Activated CD8-positive, alpha-beta T cell treated with anti-CD3 and anti-CD28 coated beads for 36 hours (primary cell): ENCODE measurements at regions not wholly inside any gene's neighbourhood (a gene's known extent, or its start where the extent isn't known, plus 50 kb on each side); places are given as distances from the start of the nearest gene placed in this dataset.

Experiments
- ATAC-seq: fragments of 200-7000 bp; cut with Tn5 transposase; one replicate; pipeline ENCODE4 v1.10.0; 2021; ENCODE audit warnings: mild to moderate bottlenecking, moderate library complexity
- CTCF ChIA-PET: fragments of 350-600 bp; sonication (Branson Sonifier 250); formaldehyde crosslinking; loops from one replicate; lab custom pipeline; 2021; ENCODE audit warnings: antibody characterized with exemption; lab: Charles Lee
- POLR2A ChIA-PET: fragments of 350-600 bp; sonication (Branson Sonifier 250); formaldehyde crosslinking; loops from one replicate; lab custom pipeline; 2021; ENCODE audit warnings: antibody characterized with exemption; lab: Charles Lee
- DNase-seq: peaks from one replicate; pipeline ENCODE4 v3.0.0-alpha.2; 2020
- H3K27ac Mint-ChIP-seq: one replicate; pipeline ENCODE4 v1.8.0; 2021; ENCODE audit warnings: mild to moderate bottlenecking, mixed read lengths
- H3K27me3 Mint-ChIP-seq: one replicate; pipeline ENCODE4 v1.8.0; 2021; ENCODE audit warnings: mixed read lengths
- H3K36me3 Mint-ChIP-seq: one replicate; pipeline ENCODE4 v1.8.0; 2021; ENCODE audit warnings: low read depth, mixed read lengths
- H3K4me1 Mint-ChIP-seq: one replicate; pipeline ENCODE4 v1.8.0; 2021; ENCODE audit warnings: low read depth, mixed read lengths
- H3K4me3 Mint-ChIP-seq: one replicate; pipeline ENCODE4 v1.8.0; 2021; ENCODE audit warnings: mild to moderate bottlenecking, moderate library complexity, mixed read lengths
- H3K9me3 Mint-ChIP-seq: one replicate; pipeline ENCODE4 v1.8.0; 2021; ENCODE audit warnings: mixed read lengths
- intact Hi-C: fragments of 100-400 bp; cut with micrococcal nuclease; formaldehyde crosslinking; loops from one replicate; pipeline ENCODE4 v1.10.0; 2022
- TF ChIP-seq, protein P1 (sequence below): fragments of 200-600 bp; IDR thresholded peaks from one replicate; pipeline ENCODE4 v1.8.0; 2022; ENCODE audit warnings: antibody characterized with exemption, mild to moderate bottlenecking

DNA sequence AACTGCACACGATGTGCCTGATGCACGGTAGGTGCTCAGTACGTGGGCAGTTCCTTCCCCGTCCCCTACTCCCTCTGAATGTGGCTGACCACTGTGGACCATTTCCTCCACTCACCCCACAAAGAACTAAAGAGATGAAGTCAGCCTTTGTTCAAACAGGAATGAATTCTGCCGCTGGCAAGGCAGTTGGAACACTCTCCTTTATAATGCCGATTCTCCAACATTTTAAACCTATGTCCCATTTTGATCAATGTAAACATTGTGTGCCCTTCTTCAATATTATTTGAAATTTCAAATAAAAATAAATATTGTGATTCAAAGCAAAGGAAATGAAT is 57.5 kb upstream of the MEF2A start:
- H3K27me3 Mint-ChIP-seq = no peaks in the 10 kb centered on the region
- TF ChIP-seq, protein P1, sequence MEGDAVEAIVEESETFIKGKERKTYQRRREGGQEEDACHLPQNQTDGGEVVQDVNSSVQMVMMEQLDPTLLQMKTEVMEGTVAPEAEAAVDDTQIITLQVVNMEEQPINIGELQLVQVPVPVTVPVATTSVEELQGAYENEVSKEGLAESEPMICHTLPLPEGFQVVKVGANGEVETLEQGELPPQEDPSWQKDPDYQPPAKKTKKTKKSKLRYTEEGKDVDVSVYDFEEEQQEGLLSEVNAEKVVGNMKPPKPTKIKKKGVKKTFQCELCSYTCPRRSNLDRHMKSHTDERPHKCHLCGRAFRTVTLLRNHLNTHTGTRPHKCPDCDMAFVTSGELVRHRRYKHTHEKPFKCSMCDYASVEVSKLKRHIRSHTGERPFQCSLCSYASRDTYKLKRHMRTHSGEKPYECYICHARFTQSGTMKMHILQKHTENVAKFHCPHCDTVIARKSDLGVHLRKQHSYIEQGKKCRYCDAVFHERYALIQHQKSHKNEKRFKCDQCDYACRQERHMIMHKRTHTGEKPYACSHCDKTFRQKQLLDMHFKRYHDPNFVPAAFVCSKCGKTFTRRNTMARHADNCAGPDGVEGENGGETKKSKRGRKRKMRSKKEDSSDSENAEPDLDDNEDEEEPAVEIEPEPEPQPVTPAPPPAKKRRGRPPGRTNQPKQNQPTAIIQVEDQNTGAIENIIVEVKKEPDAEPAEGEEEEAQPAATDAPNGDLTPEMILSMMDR = no peak
- peaks cover 42% of the 10 kb centered on the region for H3K4me1 Mint-ChIP-seq
- H3K27ac Mint-ChIP-seq = no peak overlapping the region
- intact Hi-C loops = loop anchor here (10.0 kb wide), 1 partner anchor 177 kb away; no protein-coding TSS in a partner anchor
- no peaks in the 10 kb centered on the region for H3K36me3 Mint-ChIP-seq
- H3K4me3 Mint-ChIP-seq = no peak overlapping the region
- H3K9me3 Mint-ChIP-seq = no peaks in the 10 kb centered on the region
- ATAC-seq (no peak), DNase-seq (no peak)
- ChIA-PET CTCF (no interaction called here), POLR2A (no interaction called here)

DNA sequence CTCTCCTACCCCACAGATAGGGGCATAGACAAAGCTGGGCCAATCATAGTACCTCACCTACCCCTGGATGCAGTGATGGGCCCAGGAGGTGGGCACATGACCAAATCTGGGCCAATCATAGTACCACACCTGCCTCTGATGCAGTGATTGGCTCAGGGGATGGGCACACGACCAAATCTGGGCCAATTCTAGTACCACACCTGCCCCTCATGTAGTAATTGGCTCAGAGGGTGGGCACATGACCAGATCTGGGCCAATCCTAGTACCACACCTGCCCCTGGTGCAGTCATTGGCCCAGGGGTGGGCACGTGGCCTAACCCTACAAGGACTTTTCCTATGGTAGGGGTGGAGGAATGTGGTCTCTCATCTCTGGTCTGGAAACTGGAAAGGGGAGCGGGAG is 56.9 kb upstream of the MEF2A start:
- Mint-ChIP-seq H3K4me3 (no peak overlapping the region), H3K27ac (no peak overlapping the region), H3K27me3 (no peaks in the 10 kb centered on the region), H3K9me3 (no peaks in the 10 kb centered on the region), H3K36me3 (no peaks in the 10 kb centered on the region), H3K4me1 (peaks cover 36% of the 10 kb centered on the region)
- no peak for ATAC-seq
- TF ChIP-seq, protein P1 = no peak
- ChIA-PET POLR2A (no interaction called here), CTCF (no interaction called here)
- intact Hi-C loops = loop anchor here (10.0 kb wide), 1 partner anchor 176 kb away; no protein-coding TSS in a partner anchor
- no peak for DNase-seq

DNA sequence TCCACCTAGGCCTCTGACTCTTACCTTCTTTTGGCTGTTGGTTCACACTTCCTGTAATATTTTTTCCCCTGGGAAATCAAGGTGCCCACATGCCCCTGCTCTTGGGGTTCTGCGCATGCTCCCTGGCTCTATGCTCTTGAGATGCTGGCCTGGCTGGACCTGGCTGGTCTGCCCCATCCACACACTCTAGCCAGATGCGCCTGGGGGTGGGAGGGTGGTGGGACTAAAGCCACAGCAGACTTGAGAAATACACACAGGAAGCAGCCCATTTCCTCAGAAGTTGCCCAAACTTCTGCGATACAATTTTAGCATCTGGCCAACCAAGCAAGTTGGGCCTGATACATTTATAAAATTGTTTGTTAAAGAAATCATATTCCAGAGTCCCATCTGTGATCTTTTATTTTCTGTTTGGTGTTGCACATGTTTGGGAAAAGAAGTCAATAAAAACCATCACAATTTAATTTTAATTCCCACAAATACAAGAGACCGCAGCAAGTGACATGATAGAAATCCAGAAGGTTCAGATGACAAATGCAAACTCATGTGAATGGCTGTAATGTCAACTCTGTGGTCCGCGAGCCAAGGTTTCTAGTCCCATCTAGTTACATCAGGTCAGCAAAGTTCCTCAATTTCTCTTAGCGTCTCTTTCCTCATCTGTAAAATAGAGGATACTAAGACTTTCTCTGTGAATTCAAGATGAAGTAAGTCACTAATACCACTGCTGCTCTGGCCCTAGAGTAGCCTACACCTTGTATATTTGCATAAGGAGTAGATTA is 55.9 kb upstream of the MEF2A start:
- ChIA-PET POLR2A (no interaction called here), CTCF (no interaction called here)
- H3K4me1 Mint-ChIP-seq = peaks cover 34% of the 10 kb centered on the region
- no peaks in the 10 kb centered on the region for H3K9me3 Mint-ChIP-seq
- H3K36me3 Mint-ChIP-seq = no peaks in the 10 kb centered on the region
- intact Hi-C loops = loop anchor here (10.0 kb wide), 1 partner anchor 175 kb away; no protein-coding TSS in a partner anchor
- no peaks in the 10 kb centered on the region for H3K27me3 Mint-ChIP-seq
- no peak overlapping the region for H3K27ac Mint-ChIP-seq
- ATAC-seq (no peak), DNase-seq (no peak)
- TF ChIP-seq, protein P1 = no peak
- H3K4me3 Mint-ChIP-seq = no peak overlapping the region

DNA sequence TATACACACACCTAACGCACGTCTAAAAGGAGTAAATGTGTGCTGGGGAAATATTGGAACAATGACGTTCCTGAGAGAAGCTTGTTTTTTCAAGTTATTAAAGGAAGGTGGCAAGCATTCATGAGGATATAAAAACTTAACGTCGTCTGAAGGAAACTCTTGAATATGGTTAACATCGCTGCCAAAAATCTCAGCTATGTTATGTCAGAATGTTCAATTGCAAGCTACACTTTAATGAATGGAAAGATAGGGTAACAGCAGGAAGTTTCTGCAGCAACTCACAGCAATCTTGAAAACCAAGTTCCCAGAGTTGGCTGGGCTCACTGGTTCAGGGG is 54.3 kb upstream of the MEF2A start:
- no peak overlapping the region for H3K27ac Mint-ChIP-seq
- no peaks in the 10 kb centered on the region for H3K9me3 Mint-ChIP-seq
- CTCF ChIA-PET = interaction anchor here (0.9 kb wide), 1 partner anchor 193 kb away, joined by 3 read pairs; no protein-coding TSS in a partner anchor
- peaks cover 31% of the 10 kb centered on the region for H3K4me1 Mint-ChIP-seq
- TF ChIP-seq, protein P1 = no peak
- ATAC-seq (no peak), DNase-seq (no peak)
- intact Hi-C loops = no loop called here
- H3K27me3 Mint-ChIP-seq = no peaks in the 10 kb centered on the region
- H3K4me3 Mint-ChIP-seq = no peak overlapping the region
- POLR2A ChIA-PET = interaction anchor here (1.4 kb wide), 1 partner anchor 9 kb away, joined by 4 read pairs; no protein-coding TSS in a partner anchor
- H3K36me3 Mint-ChIP-seq = no peaks in the 10 kb centered on the region
